ENCODE measurements at regions not wholly inside any gene's neighbourhood (a gene's known extent, or its start where the extent isn't known, plus 50 kb on each side); places are given as distances from the start of the nearest gene placed in this dataset.

DNA sequence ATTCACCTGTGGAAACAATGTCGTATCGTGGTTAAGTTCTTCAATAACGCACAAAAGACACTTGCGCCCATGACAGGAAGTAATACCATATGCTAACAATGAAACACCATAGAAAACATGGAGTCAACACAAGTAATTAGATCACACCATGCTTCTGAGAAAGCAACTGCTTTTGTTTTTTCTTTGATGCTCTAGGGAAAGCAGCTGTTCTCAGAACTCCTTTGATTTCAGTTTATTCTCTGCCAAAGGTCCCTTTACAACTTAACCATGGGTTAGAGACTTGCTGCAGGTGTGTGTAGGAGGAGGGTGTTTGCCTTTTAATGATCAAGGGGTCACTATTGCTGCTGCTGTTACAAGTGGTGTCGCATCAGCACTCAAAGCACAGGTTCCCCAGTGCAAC is 324.0 kb upstream of the SLCO3A1 start:
- H3K27me3 ChIP-seq (replicated peaks; ENCODE audit: control insufficient read depth, insufficient read depth, low read length) = no peaks in the 10 kb centered on the region
- H3K4me3 Mint-ChIP-seq (ENCODE audit: unreplicated experiment) = no peak overlapping the region
- DNase-seq = no peak
- H3K4me1 ChIP-seq = no peaks in the 10 kb centered on the region
- no TSS peak for BruUV-seq (replicated peaks)
- no peaks in the 10 kb centered on the region for H3K36me3 ChIP-seq (ENCODE audit: control insufficient read depth, insufficient read depth, low read length)
- intact Hi-C loops (cut with micrococcal nuclease; ENCODE audit: unreplicated experiment) = no loop called here
- H3K4me3 ChIP-seq (ENCODE audit: low read depth, low read length) = no peak overlapping the region
- no peak for TF ChIP-seq CTCF (IDR thresholded peaks at IDR 0.05; ENCODE audit: insufficient read depth in 1 of 2, low read depth in 1 of 2, low read length in 1 of 2, severe bottlenecking in 1 of 2, unreplicated experiment in 1 of 2)
- H3K9me3 ChIP-seq = no peaks in the 10 kb centered on the region; the same call in 1 of the 2 replicates
- no peaks in the 10 kb centered on the region for H3K27me3 Mint-ChIP-seq (ENCODE audit: insufficient read depth, unreplicated experiment)
- CTCF ChIA-PET = no interaction called here
- POLR2A ChIA-PET = no interaction called here
- H3K4me1 Mint-ChIP-seq (ENCODE audit: low read depth, unreplicated experiment) = no peaks in the 10 kb centered on the region
- H3K36me3 Mint-ChIP-seq (ENCODE audit: insufficient read depth, unreplicated experiment) = no peaks in the 10 kb centered on the region
- H3K9me3 Mint-ChIP-seq (ENCODE audit: unreplicated experiment) = no peaks in the 10 kb centered on the region
- no peak overlapping the region for H3K27ac Mint-ChIP-seq (ENCODE audit: unreplicated experiment)

DNA sequence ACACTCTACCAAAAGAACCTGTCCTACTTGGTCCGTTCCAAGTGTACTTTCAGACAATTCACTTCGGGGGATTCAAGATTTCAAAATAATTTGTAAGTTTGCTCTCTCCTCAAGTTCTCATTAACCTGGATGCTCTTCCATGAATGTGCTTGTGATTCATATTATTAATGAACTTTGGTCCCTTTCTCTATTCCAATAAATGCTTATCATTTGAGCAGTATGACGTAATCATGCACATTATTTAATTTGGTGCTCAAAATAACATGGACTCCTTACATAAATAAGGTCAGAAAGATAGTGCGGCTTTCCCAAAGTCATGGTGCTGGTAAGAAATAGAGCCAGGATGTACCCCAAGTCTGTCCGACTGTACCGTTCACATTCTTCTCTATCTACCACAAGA is 323.2 kb upstream of the SLCO3A1 start:
- no TSS peak for BruUV-seq (replicated peaks)
- H3K27ac Mint-ChIP-seq (ENCODE audit: unreplicated experiment) = no peak overlapping the region
- H3K27me3 Mint-ChIP-seq (ENCODE audit: insufficient read depth, unreplicated experiment) = no peaks in the 10 kb centered on the region
- H3K4me3 ChIP-seq (ENCODE audit: low read depth, low read length) = no peak overlapping the region
- H3K4me1 ChIP-seq = no peaks in the 10 kb centered on the region
- TF ChIP-seq CTCF (IDR thresholded peaks at IDR 0.05; ENCODE audit: insufficient read depth in 1 of 2, low read depth in 1 of 2, low read length in 1 of 2, severe bottlenecking in 1 of 2, unreplicated experiment in 1 of 2) = no peak
- no peak for DNase-seq
- intact Hi-C loops (cut with micrococcal nuclease; ENCODE audit: unreplicated experiment) = no loop called here
- POLR2A ChIA-PET = no interaction called here
- no peaks in the 10 kb centered on the region for H3K27me3 ChIP-seq (replicated peaks; ENCODE audit: control insufficient read depth, insufficient read depth, low read length)
- no peaks in the 10 kb centered on the region for H3K9me3 Mint-ChIP-seq (ENCODE audit: unreplicated experiment)
- no peaks in the 10 kb centered on the region for H3K36me3 ChIP-seq (ENCODE audit: control insufficient read depth, insufficient read depth, low read length)
- CTCF ChIA-PET = no interaction called here
- no peaks in the 10 kb centered on the region for H3K9me3 ChIP-seq
- no peaks in the 10 kb centered on the region for H3K36me3 Mint-ChIP-seq (ENCODE audit: insufficient read depth, unreplicated experiment)
- no peak overlapping the region for H3K4me3 Mint-ChIP-seq (ENCODE audit: unreplicated experiment)
- H3K4me1 Mint-ChIP-seq (ENCODE audit: low read depth, unreplicated experiment) = no peaks in the 10 kb centered on the region

DNA sequence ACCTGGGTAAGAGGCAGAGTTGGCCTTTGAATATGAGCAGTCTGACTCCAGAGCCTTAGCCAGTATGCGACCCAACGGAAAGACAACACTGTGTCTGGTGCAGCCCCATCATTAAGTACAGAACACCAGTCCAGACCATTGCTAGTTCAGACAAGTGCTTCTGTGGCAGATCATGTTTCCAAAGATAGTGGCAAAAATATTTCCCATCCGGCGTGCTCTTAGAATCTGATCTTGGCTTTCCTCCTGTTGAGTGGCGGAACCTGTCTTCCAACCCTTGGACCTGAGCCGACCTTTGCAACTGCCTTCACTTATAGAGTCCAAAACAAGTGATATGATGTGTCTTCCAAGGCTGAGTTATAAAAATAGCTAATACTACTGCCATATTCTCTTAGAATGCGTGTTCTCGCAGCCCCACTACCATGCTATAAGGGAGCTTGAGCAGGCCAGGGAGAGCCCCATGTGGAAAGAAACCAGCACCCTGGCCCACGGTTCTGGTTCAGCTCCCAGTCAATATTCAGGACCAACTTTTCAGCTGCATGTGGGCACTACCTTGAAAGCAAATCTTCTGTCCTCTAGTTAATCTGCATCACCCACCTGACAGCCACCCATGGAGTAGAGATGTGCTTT is 322.4 kb upstream of the SLCO3A1 start:
- no peak for TF ChIP-seq CTCF (IDR thresholded peaks at IDR 0.05; ENCODE audit: insufficient read depth in 1 of 2, low read depth in 1 of 2, low read length in 1 of 2, severe bottlenecking in 1 of 2, unreplicated experiment in 1 of 2)
- BruUV-seq (replicated peaks) = no TSS peak
- CTCF ChIA-PET = no interaction called here
- Histone ChIP-seq H3K4me1 (peaks cover 7% of the 10 kb centered on the region), H3K4me3 (ENCODE audit: low read depth, low read length) (no peak overlapping the region), H3K9me3 (peaks cover 4% of the 10 kb centered on the region; the same call in 1 of the 2 replicates), H3K36me3 (ENCODE audit: control insufficient read depth, insufficient read depth, low read length) (no peaks in the 10 kb centered on the region), H3K27me3 (replicated peaks; ENCODE audit: control insufficient read depth, insufficient read depth, low read length) (no peaks in the 10 kb centered on the region)
- no peaks in the 10 kb centered on the region for H3K36me3 Mint-ChIP-seq (ENCODE audit: insufficient read depth, unreplicated experiment)
- DNase-seq = no peak
- POLR2A ChIA-PET = no interaction called here
- H3K27ac Mint-ChIP-seq (ENCODE audit: unreplicated experiment) = no peak overlapping the region
- H3K9me3 Mint-ChIP-seq (ENCODE audit: unreplicated experiment) = no peaks in the 10 kb centered on the region
- H3K4me1 Mint-ChIP-seq (ENCODE audit: low read depth, unreplicated experiment) = no peaks in the 10 kb centered on the region
- H3K4me3 Mint-ChIP-seq (ENCODE audit: unreplicated experiment) = no peak overlapping the region
- intact Hi-C loops (cut with micrococcal nuclease; ENCODE audit: unreplicated experiment) = no loop called here
- no peaks in the 10 kb centered on the region for H3K27me3 Mint-ChIP-seq (ENCODE audit: insufficient read depth, unreplicated experiment)
